SU-DHL-6 (cell line): ENCODE measurements at regions not wholly inside any gene's neighbourhood (a gene's known extent, or its start where the extent isn't known, plus 50 kb on each side); places are given as distances from the start of the nearest gene placed in this dataset.

ENCODE experiments used
- EZH2phosphoT487 ChIP-seq: fragments of 200-600 bp; sonication (generic), shearing (Covaris generic); conservative IDR thresholded peaks from 2 replicates; pipeline ENCODE4 v1.6.1; 2018; ENCODE audit warnings: mild to moderate bottlenecking, antibody characterized with exemption, low read length, moderate library complexity, mixed read lengths
- TF ChIP-seq, protein P1 (sequence below): fragments of 200-600 bp; sonication (generic); IDR thresholded peaks from one replicate; pipeline ENCODE4 v1.5.1; 2017; ENCODE audit warnings: antibody characterized with exemption, mild to moderate bottlenecking, low read length, moderate library complexity; ENCODE audit not compliant: insufficient read depth, poor library complexity, severe bottlenecking

DNA sequence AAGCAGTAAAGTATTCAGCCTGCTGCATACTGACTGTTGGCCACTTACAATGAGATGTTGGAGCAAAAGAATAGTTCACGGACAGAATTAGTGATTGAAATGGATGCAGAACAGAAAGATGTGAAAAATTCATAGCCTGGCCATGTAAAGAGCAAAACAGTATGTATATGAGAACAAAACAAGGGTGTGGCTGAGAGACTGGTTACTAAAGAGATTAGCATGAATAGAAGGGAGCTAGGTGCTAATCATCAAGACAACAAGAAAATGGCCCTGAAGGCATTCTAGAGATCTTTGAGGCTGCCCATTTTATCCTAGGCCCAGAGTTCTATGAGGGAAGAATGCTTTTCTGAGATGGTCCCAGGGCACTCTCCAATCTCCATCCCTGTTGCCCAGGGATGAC, 208.5 kb downstream of the ARHGEF9 start:
- TF ChIP-seq, protein P1, sequence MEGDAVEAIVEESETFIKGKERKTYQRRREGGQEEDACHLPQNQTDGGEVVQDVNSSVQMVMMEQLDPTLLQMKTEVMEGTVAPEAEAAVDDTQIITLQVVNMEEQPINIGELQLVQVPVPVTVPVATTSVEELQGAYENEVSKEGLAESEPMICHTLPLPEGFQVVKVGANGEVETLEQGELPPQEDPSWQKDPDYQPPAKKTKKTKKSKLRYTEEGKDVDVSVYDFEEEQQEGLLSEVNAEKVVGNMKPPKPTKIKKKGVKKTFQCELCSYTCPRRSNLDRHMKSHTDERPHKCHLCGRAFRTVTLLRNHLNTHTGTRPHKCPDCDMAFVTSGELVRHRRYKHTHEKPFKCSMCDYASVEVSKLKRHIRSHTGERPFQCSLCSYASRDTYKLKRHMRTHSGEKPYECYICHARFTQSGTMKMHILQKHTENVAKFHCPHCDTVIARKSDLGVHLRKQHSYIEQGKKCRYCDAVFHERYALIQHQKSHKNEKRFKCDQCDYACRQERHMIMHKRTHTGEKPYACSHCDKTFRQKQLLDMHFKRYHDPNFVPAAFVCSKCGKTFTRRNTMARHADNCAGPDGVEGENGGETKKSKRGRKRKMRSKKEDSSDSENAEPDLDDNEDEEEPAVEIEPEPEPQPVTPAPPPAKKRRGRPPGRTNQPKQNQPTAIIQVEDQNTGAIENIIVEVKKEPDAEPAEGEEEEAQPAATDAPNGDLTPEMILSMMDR, result no peak
- TF ChIP-seq EZH2phosphoT487, result no peak
